GM23338 (cell line): ENCODE measurements at regions not wholly inside any gene's neighbourhood (a gene's known extent, or its start where the extent isn't known, plus 50 kb on each side); places are given as distances from the start of the nearest gene placed in this dataset.

Experiments
- ATAC-seq: fragments of 200-7000 bp; cut with Tn5 transposase; 3 replicates; pipeline ENCODE4 v1.9.1; 2020
- DNase-seq: peaks from one replicate; pipeline ENCODE4 v3.0.0-alpha.2; 2015; ENCODE audit warnings: low spot score
- H2AFZ ChIP-seq: fragments of 200-600 bp; sonication (generic); 2 replicates; pipeline ENCODE4 v1.8.0; 2016; ENCODE audit warnings: antibody characterized with exemption, mild to moderate bottlenecking, moderate library complexity
- H3F3A ChIP-seq: fragments of 200-600 bp; sonication (generic); replicated peaks from 2 replicates; pipeline ENCODE4 v1.8.0; 2017; ENCODE audit warnings: antibody characterized with exemption, mixed run types, low read depth
- H3K27ac ChIP-seq: fragments of 200-600 bp; sonication (generic); 2 replicates; pipeline ENCODE4 v1.6.1; 2016; ENCODE audit warnings: low read depth
- H3K27me3 ChIP-seq: fragments of 200-600 bp; sonication (generic); 2 replicates; pipeline ENCODE4 v1.8.0; 2016; ENCODE audit warnings: mild to moderate bottlenecking, mixed run types, moderate library complexity; ENCODE audit not compliant: insufficient read depth
- H3K36me3 ChIP-seq: fragments of 200-600 bp; sonication (generic); 2 replicates; pipeline ENCODE4 v1.8.0; 2016; ENCODE audit warnings: mild to moderate bottlenecking; ENCODE audit not compliant: insufficient read depth
- H3K4me1 ChIP-seq: fragments of 200-600 bp; sonication (generic); 2 replicates; pipeline ENCODE4 v1.8.0; 2016; ENCODE audit warnings: mild to moderate bottlenecking, moderate library complexity; ENCODE audit not compliant: insufficient read depth
- H3K4me2 ChIP-seq: fragments of 200-600 bp; sonication (generic); 2 replicates; pipeline ENCODE4 v1.7.1; 2017; ENCODE audit warnings: mixed run types
- H3K4me3 ChIP-seq: fragments of 200-600 bp; sonication (generic); 2 replicates; pipeline ENCODE4 v1.6.1; 2016; ENCODE audit warnings: mixed run types
- H3K79me2 ChIP-seq: fragments of 200-600 bp; sonication (generic); replicated peaks from 2 replicates; pipeline ENCODE4 v1.8.0; 2017; ENCODE audit warnings: mild to moderate bottlenecking; ENCODE audit not compliant: insufficient read depth
- H3K9me2 ChIP-seq: fragments of 200-600 bp; sonication (generic); 2 replicates; pipeline ENCODE4 v1.8.0; 2017; ENCODE audit not compliant: insufficient read depth
- H4K20me1 ChIP-seq: fragments of 200-600 bp; sonication (generic); replicated peaks from 2 replicates; pipeline ENCODE4 v1.8.0; 2017; ENCODE audit warnings: mild to moderate bottlenecking; ENCODE audit not compliant: insufficient read depth
- H3K27ac Mint-ChIP-seq: 2 replicates; pipeline ENCODE4 v1.8.0; 2020; ENCODE audit warnings: inconsistent platforms, mild to moderate bottlenecking, moderate library complexity, mixed read lengths
- H3K27me3 Mint-ChIP-seq: 3 replicates; pipeline ENCODE4 v1.8.0; 2022; ENCODE audit warnings: low read depth, mild to moderate bottlenecking, moderate library complexity, mixed read lengths, inconsistent platforms; ENCODE audit not compliant: insufficient read depth, poor library complexity
- H3K36me3 Mint-ChIP-seq: 3 replicates; pipeline ENCODE4 v1.8.0; 2021; ENCODE audit warnings: low read depth, mild to moderate bottlenecking, inconsistent platforms, moderate library complexity, mixed read lengths
- H3K4me1 Mint-ChIP-seq: 3 replicates; pipeline ENCODE4 v1.8.0; 2020; ENCODE audit warnings: mild to moderate bottlenecking, inconsistent platforms, mixed read lengths
- H3K4me3 Mint-ChIP-seq: 3 replicates; pipeline ENCODE4 v1.8.0; 2021; ENCODE audit warnings: moderate library complexity, mild to moderate bottlenecking, inconsistent platforms, mixed read lengths
- H3K9me3 Mint-ChIP-seq: 3 replicates; pipeline ENCODE4 v1.8.0; 2020; ENCODE audit warnings: moderate library complexity, mild to moderate bottlenecking, inconsistent platforms, mixed read lengths
- CTCF ChIP-seq, 2 experiments: fragments of 200-600 bp in 1 of 2; sonication (generic) in 1 of 2; conservative IDR thresholded peaks; 2 replicates each; pipeline versions ENCODE4 v1.5.1 to v1.6.1; 2016 to 2017; ENCODE audit warnings: antibody characterized with exemption in 2 of 2, low read depth in 2 of 2, mild to moderate bottlenecking in 2 of 2, moderate library complexity in 1 of 2
- EZH2phosphoT487 ChIP-seq: fragments of 200-600 bp; sonication (generic); IDR thresholded peaks from one replicate; pipeline ENCODE4 v1.8.1; 2018; ENCODE audit warnings: antibody characterized with exemption; ENCODE audit not compliant: unreplicated experiment
- NANOG ChIP-seq: IDR thresholded peaks from 2 replicates; pipeline ENCODE4 v1.6.1; 2016; ENCODE audit warnings: antibody characterized with exemption, borderline replicate concordance
- POLR2AphosphoS5 ChIP-seq: IDR thresholded peaks from 2 replicates; pipeline ENCODE4 v1.6.1; 2016; ENCODE audit warnings: antibody characterized with exemption, low read depth
- REST ChIP-seq: IDR thresholded peaks from one replicate; pipeline ENCODE4 v1.6.1; 2018; ENCODE audit warnings: antibody characterized with exemption; ENCODE audit not compliant: unreplicated experiment
- STAT1 ChIP-seq: IDR thresholded peaks from one replicate; pipeline ENCODE4 v1.6.1; 2016; ENCODE audit warnings: antibody characterized with exemption; ENCODE audit not compliant: unreplicated experiment
- ZNF114 ChIP-seq: fragments of 250-450 bp; sonication (Bioruptor Pico); IDR thresholded peaks from 2 replicates; pipeline ENCODE4 v1.5.0; 2020; ENCODE audit warnings: mild to moderate bottlenecking, moderate library complexity
- TF ChIP-seq, protein P1 (sequence below): fragments of 250-450 bp; sonication (Bioruptor Pico); IDR thresholded peaks from 2 replicates; pipeline ENCODE4 v1.5.0; 2020; ENCODE audit warnings: mild to moderate bottlenecking, moderate library complexity
- TF ChIP-seq, protein P2 (sequence below): IDR thresholded peaks from 2 replicates; pipeline ENCODE4 v1.6.1; 2016; ENCODE audit warnings: antibody characterized with exemption

- Histone ChIP-seq H3K36me3 (no peaks in the 10 kb centered on the region), H3K4me1 (no peaks in the 10 kb centered on the region), H3K9me2 (no peaks in the 10 kb centered on the region), H3K4me2 (no peak overlapping the region), H3K4me3 (no peak overlapping the region), H3K27me3 (no peaks in the 10 kb centered on the region), H3K27ac (no peak overlapping the region), H2AFZ (no peak overlapping the region), H3F3A (no peaks in the 10 kb centered on the region), H3K79me2 (no peaks in the 10 kb centered on the region), H4K20me1 (no peaks in the 10 kb centered on the region)
- DNase-seq: no peak
- Mint-ChIP-seq H3K9me3 (peaks cover 19% of the 10 kb centered on the region; the same call in 2 of the 3 replicates), H3K27ac (no peak overlapping the region), H3K36me3 (no peaks in the 10 kb centered on the region; the same call in 2 of the 3 replicates), H3K4me3 (no peak overlapping the region), H3K4me1 (no peaks in the 10 kb centered on the region), H3K27me3 (no peaks in the 10 kb centered on the region)
- TF ChIP-seq CTCF (conservative IDR thresholded peaks at IDR 0.05; ENCODE audit: low read depth in 2 of 2) (no peak), EZH2phosphoT487 (no peak)
- ATAC-seq: no peak
Observed at GRCh38 chr21:38183961-38184360, 72.8 kb upstream of the KCNJ15 start.

DNA sequence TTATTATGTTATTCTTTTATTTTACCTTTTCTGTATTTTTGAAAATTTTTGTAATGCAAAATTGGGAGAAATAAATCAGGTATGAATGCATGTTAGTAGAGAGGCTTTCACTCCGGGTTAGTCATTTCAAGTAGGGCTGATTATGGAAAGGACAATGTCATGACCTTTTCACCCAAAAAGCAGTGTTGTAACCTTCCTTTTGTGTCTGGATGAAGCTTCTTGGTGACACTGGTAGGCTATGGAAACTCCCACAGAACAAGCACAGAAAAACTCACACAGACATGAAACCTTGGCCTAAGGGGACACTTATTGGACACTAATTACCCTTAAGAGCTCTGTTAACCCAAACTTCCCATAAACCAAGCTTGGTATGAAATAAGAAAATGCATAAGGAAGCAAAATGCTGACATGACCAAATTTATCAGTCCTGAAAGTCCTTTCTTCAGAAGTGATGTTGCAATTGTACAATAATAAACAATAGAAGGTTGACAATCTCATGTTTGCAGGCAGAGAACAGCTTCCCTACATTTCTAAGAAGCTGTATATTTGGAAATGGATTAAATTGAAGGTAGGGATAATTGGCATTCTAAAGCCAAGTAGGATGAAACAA is 70.0 kb upstream of the KCNJ15 start:
- Histone ChIP-seq H3K4me2 (no peak overlapping the region), H3K4me3 (no peak overlapping the region), H3K9me2 (peaks cover 7% of the 10 kb centered on the region; the same call in 1 of the 2 replicates), H3K79me2 (no peaks in the 10 kb centered on the region), H3K27ac (no peak overlapping the region), H3K4me1 (no peaks in the 10 kb centered on the region), H3F3A (no peaks in the 10 kb centered on the region), H4K20me1 (no peaks in the 10 kb centered on the region), H3K27me3 (no peaks in the 10 kb centered on the region), H3K36me3 (no peaks in the 10 kb centered on the region), H2AFZ (no peak overlapping the region)
- Mint-ChIP-seq H3K4me3 (no peak overlapping the region), H3K4me1 (no peaks in the 10 kb centered on the region), H3K9me3 (peaks cover 21% of the 10 kb centered on the region; the same call in 2 of the 3 replicates), H3K27ac (no peak overlapping the region), H3K36me3 (no peaks in the 10 kb centered on the region; the same call in 2 of the 3 replicates), H3K27me3 (no peaks in the 10 kb centered on the region)
- DNase-seq: no peak
- no peak for TF ChIP-seq POLR2AphosphoS5
- TF ChIP-seq, protein P1, sequence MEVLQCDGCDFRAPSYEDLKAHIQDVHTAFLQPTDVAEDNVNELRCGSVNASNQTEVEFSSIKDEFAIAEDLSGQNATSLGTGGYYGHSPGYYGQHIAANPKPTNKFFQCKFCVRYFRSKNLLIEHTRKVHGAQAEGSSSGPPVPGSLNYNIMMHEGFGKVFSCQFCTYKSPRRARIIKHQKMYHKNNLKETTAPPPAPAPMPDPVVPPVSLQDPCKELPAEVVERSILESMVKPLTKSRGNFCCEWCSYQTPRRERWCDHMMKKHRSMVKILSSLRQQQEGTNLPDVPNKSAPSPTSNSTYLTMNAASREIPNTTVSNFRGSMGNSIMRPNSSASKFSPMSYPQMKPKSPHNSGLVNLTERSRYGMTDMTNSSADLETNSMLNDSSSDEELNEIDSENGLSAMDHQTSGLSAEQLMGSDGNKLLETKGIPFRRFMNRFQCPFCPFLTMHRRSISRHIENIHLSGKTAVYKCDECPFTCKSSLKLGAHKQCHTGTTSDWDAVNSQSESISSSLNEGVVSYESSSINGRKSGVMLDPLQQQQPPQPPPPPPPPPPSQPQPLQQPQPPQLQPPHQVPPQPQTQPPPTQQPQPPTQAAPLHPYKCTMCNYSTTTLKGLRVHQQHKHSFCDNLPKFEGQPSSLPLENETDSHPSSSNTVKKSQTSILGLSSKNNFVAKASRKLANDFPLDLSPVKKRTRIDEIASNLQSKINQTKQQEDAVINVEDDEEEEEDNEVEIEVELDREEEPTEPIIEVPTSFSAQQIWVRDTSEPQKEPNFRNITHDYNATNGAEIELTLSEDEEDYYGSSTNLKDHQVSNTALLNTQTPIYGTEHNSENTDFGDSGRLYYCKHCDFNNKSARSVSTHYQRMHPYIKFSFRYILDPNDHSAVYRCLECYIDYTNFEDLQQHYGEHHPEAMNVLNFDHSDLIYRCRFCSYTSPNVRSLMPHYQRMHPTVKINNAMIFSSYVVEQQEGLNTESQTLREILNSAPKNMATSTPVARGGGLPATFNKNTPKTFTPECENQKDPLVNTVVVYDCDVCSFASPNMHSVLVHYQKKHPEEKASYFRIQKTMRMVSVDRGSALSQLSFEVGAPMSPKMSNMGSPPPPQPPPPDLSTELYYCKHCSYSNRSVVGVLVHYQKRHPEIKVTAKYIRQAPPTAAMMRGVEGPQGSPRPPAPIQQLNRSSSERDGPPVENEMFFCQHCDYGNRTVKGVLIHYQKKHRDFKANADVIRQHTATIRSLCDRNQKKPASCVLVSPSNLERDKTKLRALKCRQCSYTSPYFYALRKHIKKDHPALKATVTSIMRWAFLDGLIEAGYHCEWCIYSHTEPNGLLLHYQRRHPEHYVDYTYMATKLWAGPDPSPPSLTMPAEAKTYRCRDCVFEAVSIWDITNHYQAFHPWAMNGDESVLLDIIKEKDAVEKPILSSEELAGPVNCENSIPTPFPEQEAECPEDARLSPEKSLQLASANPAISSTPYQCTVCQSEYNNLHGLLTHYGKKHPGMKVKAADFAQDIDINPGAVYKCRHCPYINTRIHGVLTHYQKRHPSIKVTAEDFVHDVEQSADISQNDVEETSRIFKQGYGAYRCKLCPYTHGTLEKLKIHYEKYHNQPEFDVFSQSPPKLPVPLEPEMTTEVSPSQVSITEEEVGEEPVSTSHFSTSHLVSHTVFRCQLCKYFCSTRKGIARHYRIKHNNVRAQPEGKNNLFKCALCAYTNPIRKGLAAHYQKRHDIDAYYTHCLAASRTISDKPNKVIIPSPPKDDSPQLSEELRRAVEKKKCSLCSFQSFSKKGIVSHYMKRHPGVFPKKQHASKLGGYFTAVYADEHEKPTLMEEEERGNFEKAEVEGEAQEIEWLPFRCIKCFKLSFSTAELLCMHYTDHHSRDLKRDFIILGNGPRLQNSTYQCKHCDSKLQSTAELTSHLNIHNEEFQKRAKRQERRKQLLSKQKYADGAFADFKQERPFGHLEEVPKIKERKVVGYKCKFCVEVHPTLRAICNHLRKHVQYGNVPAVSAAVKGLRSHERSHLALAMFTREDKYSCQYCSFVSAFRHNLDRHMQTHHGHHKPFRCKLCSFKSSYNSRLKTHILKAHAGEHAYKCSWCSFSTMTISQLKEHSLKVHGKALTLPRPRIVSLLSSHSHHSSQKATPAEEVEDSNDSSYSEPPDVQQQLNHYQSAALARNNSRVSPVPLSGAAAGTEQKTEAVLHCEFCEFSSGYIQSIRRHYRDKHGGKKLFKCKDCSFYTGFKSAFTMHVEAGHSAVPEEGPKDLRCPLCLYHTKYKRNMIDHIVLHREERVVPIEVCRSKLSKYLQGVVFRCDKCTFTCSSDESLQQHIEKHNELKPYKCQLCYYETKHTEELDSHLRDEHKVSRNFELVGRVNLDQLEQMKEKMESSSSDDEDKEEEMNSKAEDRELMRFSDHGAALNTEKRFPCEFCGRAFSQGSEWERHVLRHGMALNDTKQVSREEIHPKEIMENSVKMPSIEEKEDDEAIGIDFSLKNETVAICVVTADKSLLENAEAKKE (CRISPR knock-in tag): no peak
- no peak for TF ChIP-seq ZNF114 (CRISPR knock-in tag)
- TF ChIP-seq REST: no peak
- TF ChIP-seq, protein P2, sequence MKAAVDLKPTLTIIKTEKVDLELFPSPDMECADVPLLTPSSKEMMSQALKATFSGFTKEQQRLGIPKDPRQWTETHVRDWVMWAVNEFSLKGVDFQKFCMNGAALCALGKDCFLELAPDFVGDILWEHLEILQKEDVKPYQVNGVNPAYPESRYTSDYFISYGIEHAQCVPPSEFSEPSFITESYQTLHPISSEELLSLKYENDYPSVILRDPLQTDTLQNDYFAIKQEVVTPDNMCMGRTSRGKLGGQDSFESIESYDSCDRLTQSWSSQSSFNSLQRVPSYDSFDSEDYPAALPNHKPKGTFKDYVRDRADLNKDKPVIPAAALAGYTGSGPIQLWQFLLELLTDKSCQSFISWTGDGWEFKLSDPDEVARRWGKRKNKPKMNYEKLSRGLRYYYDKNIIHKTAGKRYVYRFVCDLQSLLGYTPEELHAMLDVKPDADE: no peak
- no peak for TF ChIP-seq EZH2phosphoT487
- no peak for TF ChIP-seq NANOG
- TF ChIP-seq STAT1: no peak
- ATAC-seq: no peak
